ENCODE measurements at regions not wholly inside any gene's neighbourhood (a gene's known extent, or its start where the extent isn't known, plus 50 kb on each side); places are given as distances from the start of the nearest gene placed in this dataset.

DNA sequence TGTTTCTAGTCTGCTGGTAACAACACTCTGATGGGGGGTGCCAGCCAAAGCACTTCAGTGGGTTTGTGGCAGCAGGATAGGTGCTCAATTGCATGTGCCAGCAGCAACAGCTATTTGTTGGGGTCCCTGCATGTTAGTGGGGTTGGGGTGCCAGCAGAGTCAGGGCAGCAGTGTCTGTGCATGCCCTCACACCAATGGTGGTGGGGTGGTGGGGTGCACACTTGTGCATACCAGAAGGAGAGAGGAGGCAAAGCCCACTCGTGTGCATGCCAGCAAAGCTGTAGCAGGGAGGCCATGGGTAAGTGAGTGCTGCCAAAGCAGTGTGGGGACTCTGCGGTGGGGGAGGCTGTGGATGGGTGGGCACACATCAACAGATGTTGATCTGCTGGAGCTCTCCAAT lies 232.2 kb downstream of the GABRG2 start:
- Mint-ChIP-seq H3K4me1 (ENCODE audit: insufficient read depth, unreplicated experiment) (peaks cover 11% of the 10 kb centered on the region), H3K27me3 (ENCODE audit: insufficient read depth, unreplicated experiment) (no peaks in the 10 kb centered on the region)
- POLR2A ChIA-PET = no interaction called here

DNA sequence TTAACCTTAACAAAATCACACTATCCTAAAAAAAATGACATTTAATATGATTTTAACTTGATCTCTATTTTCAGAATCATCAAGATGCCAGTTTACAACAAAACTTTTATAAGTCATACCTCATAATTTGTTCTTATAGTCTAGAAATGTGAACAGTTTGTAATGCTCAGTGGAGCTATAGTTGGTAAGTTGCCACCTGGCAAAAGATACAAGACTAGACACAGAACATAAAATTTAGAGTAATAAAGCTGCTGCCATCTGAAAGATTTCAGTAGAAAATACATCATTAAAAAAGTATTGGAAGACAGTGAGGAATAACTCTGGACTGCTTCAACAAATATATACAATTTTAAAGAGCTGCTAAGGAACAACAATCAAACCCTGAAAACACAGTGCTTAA lies 233.8 kb downstream of the GABRG2 start:
- H3K4me1 Mint-ChIP-seq (ENCODE audit: insufficient read depth, unreplicated experiment) = peaks cover 11% of the 10 kb centered on the region
- ChIA-PET POLR2A (interaction anchor here (0.6 kb wide), 1 partner anchor 106 kb away, joined by 5 read pairs; no protein-coding TSS in a partner anchor), CTCF (interaction anchor here (0.8 kb wide), 1 partner anchor 1108 kb away, joined by 3 read pairs; no protein-coding TSS in a partner anchor)
- no peaks in the 10 kb centered on the region for H3K36me3 Mint-ChIP-seq (ENCODE audit: insufficient read depth, unreplicated experiment)
- no peak overlapping the region for H3K27ac Mint-ChIP-seq (ENCODE audit: low read depth, unreplicated experiment)
- no peak for TF ChIP-seq CTCF (IDR thresholded peaks at IDR 0.05; ENCODE audit: unreplicated experiment)
- BruUV-seq (replicated peaks) = no TSS peak
- H3K9me3 Mint-ChIP-seq (ENCODE audit: unreplicated experiment) = peaks cover 14% of the 10 kb centered on the region
- H3K27me3 Mint-ChIP-seq (ENCODE audit: insufficient read depth, unreplicated experiment) = no peaks in the 10 kb centered on the region
- no peak overlapping the region for H3K4me3 Mint-ChIP-seq (ENCODE audit: unreplicated experiment)
- intact Hi-C loops (cut with micrococcal nuclease) = no loop called here
- DNase-seq (ENCODE audit: unreplicated experiment) = no peak

More for the DNA sequence above, 232.2 kb downstream of the GABRG2 start:
- no peaks in the 10 kb centered on the region for H3K36me3 Mint-ChIP-seq (ENCODE audit: insufficient read depth, unreplicated experiment)
- H3K27ac Mint-ChIP-seq (ENCODE audit: low read depth, unreplicated experiment) = no peak overlapping the region
- H3K4me3 Mint-ChIP-seq (ENCODE audit: unreplicated experiment) = no peak overlapping the region
- no peak for DNase-seq (ENCODE audit: unreplicated experiment)
- CTCF ChIA-PET = interaction anchor here (0.5 to 1.4 kb wide), 3 partner anchors 333 to 1816 kb away, joined by 3 read pairs; no protein-coding TSS in a partner anchor
- intact Hi-C loops (cut with micrococcal nuclease) = no loop called here
- TF ChIP-seq CTCF (IDR thresholded peaks at IDR 0.05; ENCODE audit: unreplicated experiment) = no peak
- peaks cover 14% of the 10 kb centered on the region for H3K9me3 Mint-ChIP-seq (ENCODE audit: unreplicated experiment)
- BruUV-seq (replicated peaks) = no TSS peak

GRCh38 chr5:162323466-162323865 lies 255.9 kb downstream of the GABRG2 start:
- TF ChIP-seq CTCF (IDR thresholded peaks at IDR 0.05; ENCODE audit: unreplicated experiment) = no peak
- Mint-ChIP-seq H3K27me3 (ENCODE audit: insufficient read depth, unreplicated experiment) (no peaks in the 10 kb centered on the region), H3K4me1 (ENCODE audit: insufficient read depth, unreplicated experiment) (peaks cover 38% of the 10 kb centered on the region), H3K36me3 (ENCODE audit: insufficient read depth, unreplicated experiment) (no peaks in the 10 kb centered on the region), H3K4me3 (ENCODE audit: unreplicated experiment) (no peak overlapping the region), H3K9me3 (ENCODE audit: unreplicated experiment) (peaks cover 4% of the 10 kb centered on the region), H3K27ac (ENCODE audit: low read depth, unreplicated experiment) (peak overlapping the region; percentile 14)
- CTCF ChIA-PET = interaction anchor here (0.6 to 1.3 kb wide), 5 partner anchors 34 to 1024 kb away, joined by 3 read pairs; no protein-coding TSS in a partner anchor
- peak; percentile 83 for DNase-seq (ENCODE audit: unreplicated experiment)
- no TSS peak for BruUV-seq (replicated peaks)
- intact Hi-C loops (cut with micrococcal nuclease) = no loop called here
- POLR2A ChIA-PET = interaction anchor here (0.5 to 1.1 kb wide), 3 partner anchors 34 to 73 kb away, joined by 3 read pairs; no protein-coding TSS in a partner anchor

DNA sequence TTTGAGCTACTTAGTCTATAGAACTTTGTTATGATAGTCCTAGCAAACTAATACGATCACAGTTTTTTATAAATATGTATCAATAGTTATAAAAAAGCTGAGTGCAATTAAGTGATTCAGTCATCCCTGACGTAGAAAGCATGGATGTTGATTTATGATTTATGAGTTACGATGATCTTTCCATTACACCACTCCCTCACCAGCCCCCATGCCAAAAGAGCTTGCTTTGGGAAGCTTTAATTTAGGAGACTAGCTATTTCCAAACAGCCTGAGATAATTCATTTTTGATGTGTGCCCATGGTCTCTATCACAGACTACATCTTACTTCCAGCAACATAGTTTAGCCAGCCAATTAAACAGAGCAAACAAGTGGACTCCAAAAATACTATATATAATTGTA lies 256.8 kb downstream of the GABRG2 start:
- CTCF ChIA-PET = interaction anchor here (0.6 to 1.4 kb wide), 3 partner anchors 36 to 1023 kb away, joined by 3 to 6 read pairs (median 3); no protein-coding TSS in a partner anchor
- no peaks in the 10 kb centered on the region for H3K27me3 Mint-ChIP-seq (ENCODE audit: insufficient read depth, unreplicated experiment)
- peak; percentile 51 for DNase-seq (ENCODE audit: unreplicated experiment)
- BruUV-seq (replicated peaks) = no TSS peak
- H3K9me3 Mint-ChIP-seq (ENCODE audit: unreplicated experiment) = peaks cover 7% of the 10 kb centered on the region
- H3K4me3 Mint-ChIP-seq (ENCODE audit: unreplicated experiment) = no peak overlapping the region
- peak overlapping the region; percentile 14 for H3K27ac Mint-ChIP-seq (ENCODE audit: low read depth, unreplicated experiment)
- no peak for TF ChIP-seq CTCF (IDR thresholded peaks at IDR 0.05; ENCODE audit: unreplicated experiment)
- intact Hi-C loops (cut with micrococcal nuclease) = no loop called here
- POLR2A ChIA-PET = interaction anchor here (0.9 to 1.7 kb wide), 3 partner anchors 35 to 93 kb away, joined by 3 to 6 read pairs (median 4); no protein-coding TSS in a partner anchor
- peaks cover 38% of the 10 kb centered on the region for H3K4me1 Mint-ChIP-seq (ENCODE audit: insufficient read depth, unreplicated experiment)
- H3K36me3 Mint-ChIP-seq (ENCODE audit: insufficient read depth, unreplicated experiment) = no peaks in the 10 kb centered on the region

Data from MCF 10A (cell line).